ENCODE measurements at regions not wholly inside any gene's neighbourhood (a gene's known extent, or its start where the extent isn't known, plus 50 kb on each side); places are given as distances from the start of the nearest gene placed in this dataset.

- no peak for TF ChIP-seq CTCF (IDR thresholded peaks at IDR 0.05; ENCODE audit: insufficient read depth, low read length)
- no peak for TF ChIP-seq GABPA (IDR thresholded peaks at IDR 0.05; ENCODE audit: low read depth)
Measured at GRCh38 chr5:114237766-114238165, 124.1 kb upstream of the KCNN2 start.

Data from HL-60 (cell line).